Astrocyte of the spinal cord (primary cell): ENCODE measurements at regions not wholly inside any gene's neighbourhood (a gene's known extent, or its start where the extent isn't known, plus 50 kb on each side); places are given as distances from the start of the nearest gene placed in this dataset.

Source experiments
- DNase-seq: peaks from one replicate; pipeline ENCODE4 v3.0.0; 2011; ENCODE audit warnings: low read depth, low spot score
- H3K4me3 ChIP-seq: 2 replicates; pipeline ENCODE4 v1.5.1; 2011; ENCODE audit warnings: low read depth, mild to moderate bottlenecking, low read length, moderate library complexity
- in situ Hi-C: cut with HindIII; loops from 2 replicates; pipeline ENCODE4 v1.10.0; 2017; ENCODE audit warnings: low sequenced_read_pairs
- TF ChIP-seq, protein P1 (sequence below): IDR thresholded peaks from 2 replicates; pipeline ENCODE4 v1.5.1; 2012; ENCODE audit warnings: low read depth, mild to moderate bottlenecking, low read length, inconsistent platforms

DNA sequence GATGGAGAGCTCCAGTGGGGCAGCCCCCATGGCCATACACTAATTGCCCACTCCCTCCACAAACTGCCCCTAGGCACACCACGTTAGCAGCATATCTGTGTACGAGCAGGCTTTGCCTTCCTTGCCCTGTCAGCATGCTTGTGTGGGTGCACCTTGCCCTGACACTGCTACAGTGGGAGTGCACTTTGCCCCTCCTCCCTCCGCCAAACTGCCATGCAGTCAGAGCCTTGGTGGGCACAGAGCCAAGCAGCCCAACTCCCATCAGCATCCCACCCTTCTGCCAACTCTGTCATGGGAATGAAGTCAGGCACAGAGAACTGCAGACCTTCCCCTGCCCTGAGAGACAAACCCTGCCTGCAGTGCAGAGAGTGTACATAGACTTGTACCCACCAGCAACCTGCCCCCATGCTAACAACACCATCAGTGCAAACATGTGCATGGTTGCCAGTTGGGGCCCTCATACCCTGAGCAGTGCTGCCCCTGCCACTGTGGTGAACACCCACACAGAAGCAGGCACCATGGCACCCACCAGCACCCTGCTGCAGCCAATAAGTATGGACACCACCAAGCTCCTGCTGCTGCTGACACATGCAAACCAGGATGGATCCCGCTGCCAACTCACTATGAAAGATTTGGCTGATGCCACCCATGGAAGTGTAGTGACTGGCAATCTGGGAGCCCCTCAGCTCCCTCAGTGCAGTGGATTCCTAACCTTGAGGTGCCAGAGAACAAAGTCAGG, 1197.7 kb upstream of the CELF2 start:
- TF ChIP-seq, protein P1, sequence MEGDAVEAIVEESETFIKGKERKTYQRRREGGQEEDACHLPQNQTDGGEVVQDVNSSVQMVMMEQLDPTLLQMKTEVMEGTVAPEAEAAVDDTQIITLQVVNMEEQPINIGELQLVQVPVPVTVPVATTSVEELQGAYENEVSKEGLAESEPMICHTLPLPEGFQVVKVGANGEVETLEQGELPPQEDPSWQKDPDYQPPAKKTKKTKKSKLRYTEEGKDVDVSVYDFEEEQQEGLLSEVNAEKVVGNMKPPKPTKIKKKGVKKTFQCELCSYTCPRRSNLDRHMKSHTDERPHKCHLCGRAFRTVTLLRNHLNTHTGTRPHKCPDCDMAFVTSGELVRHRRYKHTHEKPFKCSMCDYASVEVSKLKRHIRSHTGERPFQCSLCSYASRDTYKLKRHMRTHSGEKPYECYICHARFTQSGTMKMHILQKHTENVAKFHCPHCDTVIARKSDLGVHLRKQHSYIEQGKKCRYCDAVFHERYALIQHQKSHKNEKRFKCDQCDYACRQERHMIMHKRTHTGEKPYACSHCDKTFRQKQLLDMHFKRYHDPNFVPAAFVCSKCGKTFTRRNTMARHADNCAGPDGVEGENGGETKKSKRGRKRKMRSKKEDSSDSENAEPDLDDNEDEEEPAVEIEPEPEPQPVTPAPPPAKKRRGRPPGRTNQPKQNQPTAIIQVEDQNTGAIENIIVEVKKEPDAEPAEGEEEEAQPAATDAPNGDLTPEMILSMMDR, result no peak
- DNase-seq, result no peak
- no peak overlapping the region for H3K4me3 ChIP-seq
- in situ Hi-C loops, result no loop called here

DNA sequence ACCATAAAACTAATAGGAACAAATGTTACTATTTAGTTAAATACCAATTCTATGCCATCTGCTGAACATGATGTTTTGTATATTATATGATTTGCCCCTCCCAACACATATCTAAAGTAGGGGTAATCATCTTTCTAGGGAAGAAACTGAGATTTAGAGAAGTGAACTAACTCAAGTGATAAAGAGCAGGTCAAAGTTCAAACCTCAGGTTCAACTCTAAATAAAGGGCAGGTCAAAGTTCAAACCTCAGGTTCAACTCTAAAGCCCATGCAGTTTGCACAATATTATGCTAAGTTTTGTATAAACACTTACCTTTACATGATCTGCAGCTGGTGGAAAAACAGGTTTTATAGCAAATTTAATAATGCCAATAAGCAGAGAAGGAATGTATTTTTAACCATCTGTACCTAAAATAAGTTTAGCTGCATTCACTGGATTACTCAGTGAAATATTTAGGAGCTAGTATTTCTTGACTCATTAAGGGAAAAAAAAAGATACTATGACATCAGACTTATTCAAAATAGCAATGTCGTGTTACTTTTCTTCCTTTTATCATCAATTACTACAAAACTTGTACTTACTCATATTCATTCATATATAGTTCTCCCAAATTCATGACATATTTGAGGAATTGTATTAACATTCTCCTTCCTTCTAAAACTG, 1194.3 kb upstream of the CELF2 start:
- H3K4me3 ChIP-seq, result no peak overlapping the region
- TF ChIP-seq, protein P1, result no peak
- in situ Hi-C loops, result no loop called here
- no peak for DNase-seq

DNA sequence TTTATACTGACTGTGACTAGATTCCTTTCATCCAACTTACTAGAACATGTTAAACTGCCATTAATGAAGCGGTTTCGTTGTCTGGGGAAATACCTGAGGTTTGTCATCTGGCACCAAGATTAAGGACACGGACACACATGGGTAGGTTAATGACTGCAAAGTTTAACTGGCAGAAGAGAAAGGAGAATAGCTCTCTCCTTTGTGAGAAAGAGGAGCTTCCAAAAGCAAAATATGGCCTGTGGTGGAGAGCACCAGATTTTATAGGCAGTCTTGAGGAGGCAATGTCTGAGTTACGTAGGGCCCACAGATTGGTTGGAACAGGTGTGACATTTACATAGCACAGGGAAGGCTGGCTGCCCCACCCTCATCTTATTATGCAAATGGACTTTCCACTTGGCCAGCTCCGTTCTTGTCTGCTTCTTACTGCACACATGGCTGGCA, 1193.0 kb upstream of the CELF2 start:
- in situ Hi-C loops, result no loop called here
- DNase-seq, result no peak

DNA sequence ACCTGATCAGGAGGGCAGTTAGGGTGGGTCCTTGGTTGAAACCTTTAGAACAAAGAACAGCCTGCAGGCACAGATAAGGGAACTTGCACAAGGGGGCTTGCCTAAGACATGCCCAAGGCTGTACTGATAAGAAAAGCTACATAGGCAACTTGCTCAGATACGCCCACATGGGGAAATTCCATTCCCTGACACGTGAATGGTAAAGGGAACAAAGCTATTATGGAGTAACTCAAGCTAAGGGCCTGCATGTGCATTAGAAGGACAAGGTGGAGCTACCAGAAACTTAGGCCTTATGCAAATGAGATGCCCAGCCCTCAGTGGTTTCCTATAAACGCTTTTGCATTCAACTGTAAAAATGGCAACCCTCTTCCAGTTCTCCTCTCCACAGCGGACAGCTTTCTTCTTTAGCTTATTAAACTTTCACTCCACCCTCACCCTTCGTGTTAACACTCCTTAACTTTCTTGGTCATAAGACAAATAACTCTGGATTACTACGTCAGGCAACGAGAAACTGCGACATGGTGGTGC, 1192.1 kb upstream of the CELF2 start:
- DNase-seq, result no peak
- no peak overlapping the region for H3K4me3 ChIP-seq
- TF ChIP-seq, protein P1, result no peak
- in situ Hi-C loops, result no loop called here

More for the DNA sequence above, 1193.0 kb upstream of the CELF2 start:
- no peak overlapping the region for H3K4me3 ChIP-seq
- TF ChIP-seq, protein P1, result no peak

DNA sequence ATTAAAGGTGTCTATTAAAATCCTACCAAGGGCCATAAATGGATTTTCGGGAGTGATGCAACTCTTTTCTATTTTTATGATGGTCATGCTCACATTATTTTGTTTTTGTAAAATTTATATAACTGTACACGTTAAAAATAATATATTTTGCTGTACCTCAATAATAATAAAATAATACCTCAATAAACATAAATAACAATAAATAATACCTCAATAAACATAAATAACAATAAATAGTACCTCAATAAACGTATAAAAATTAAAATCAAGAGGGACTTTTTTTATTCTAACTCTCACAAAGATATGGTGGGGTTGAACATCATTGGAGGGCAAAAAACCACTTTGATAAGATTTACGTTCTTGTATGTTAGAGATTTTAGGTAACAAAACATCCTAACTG, 1189.6 kb upstream of the CELF2 start:
- TF ChIP-seq, protein P1, result no peak
- H3K4me3 ChIP-seq, result no peak overlapping the region
- in situ Hi-C loops, result no loop called here
- no peak for DNase-seq

DNA sequence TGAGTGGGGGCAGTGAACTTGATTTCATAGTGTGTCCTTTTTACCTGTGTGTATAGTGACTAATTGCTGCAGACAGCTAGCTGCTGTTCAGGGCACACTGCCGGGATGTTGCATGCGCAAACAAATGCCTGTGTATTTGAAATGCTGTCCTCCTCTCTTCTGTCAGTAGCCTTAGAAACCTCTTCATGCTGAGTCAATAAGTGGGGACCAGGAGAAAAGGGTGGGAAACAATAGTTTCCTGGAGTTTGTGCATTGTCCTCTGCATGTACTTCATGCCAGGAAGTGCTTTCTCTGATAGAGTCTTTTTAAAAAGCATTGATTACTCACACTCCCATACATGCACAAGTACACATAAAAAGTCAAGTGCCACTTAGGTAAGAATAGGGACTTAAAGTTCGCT, 1183.7 kb upstream of the CELF2 start:
- in situ Hi-C loops, result no loop called here
- DNase-seq, result no peak
- H3K4me3 ChIP-seq, result no peak overlapping the region
- TF ChIP-seq, protein P1, result no peak
